ENCODE measurements at regions not wholly inside any gene's neighbourhood (a gene's known extent, or its start where the extent isn't known, plus 50 kb on each side); places are given as distances from the start of the nearest gene placed in this dataset.

GRCh38 chr2:212607080-212607479 is 68.5 kb upstream of the ERBB4 start:
- TF ChIP-seq CTCF (conservative IDR thresholded peaks at IDR 0.05; ENCODE audit: low read length) = no peak
- no peak for TF ChIP-seq EZH2phosphoT487 (IDR thresholded peaks at IDR 0.05; ENCODE audit: borderline replicate concordance, low read depth, low read length)
